ENCODE measurements at regions not wholly inside any gene's neighbourhood (a gene's known extent, or its start where the extent isn't known, plus 50 kb on each side); places are given as distances from the start of the nearest gene placed in this dataset.

GRCh38 chr16:73125850-73126524 is 78.1 kb upstream of the ZFHX3 start:
- TF ChIP-seq IRF3 (IDR thresholded peaks at IDR 0.05; ENCODE audit: low read depth, low read length) (no peak), FOSL2 (IDR thresholded peaks at IDR 0.05; ENCODE audit: borderline replicate concordance, low read depth) (peak; percentile 70; the same call in 1 of the 2 replicates), POLR2AphosphoS5 (IDR thresholded peaks at IDR 0.05; ENCODE audit: low read depth, low read length) (no peak), TCF12 (IDR thresholded peaks at IDR 0.05) (peak; percentile 37; the same call in 1 of the 2 replicates), NRF1 (IDR thresholded peaks at IDR 0.05; ENCODE audit: low read depth, low read length) (no peak), GABPA (IDR thresholded peaks at IDR 0.05; ENCODE audit: low read depth) (no peak), TAF1 (IDR thresholded peaks at IDR 0.05; ENCODE audit: borderline replicate concordance, low read depth, low read length) (no peak), CHD2 (IDR thresholded peaks at IDR 0.05; ENCODE audit: low read length, partially characterized antibody) (no peak)
- TF ChIP-seq, protein P1, sequence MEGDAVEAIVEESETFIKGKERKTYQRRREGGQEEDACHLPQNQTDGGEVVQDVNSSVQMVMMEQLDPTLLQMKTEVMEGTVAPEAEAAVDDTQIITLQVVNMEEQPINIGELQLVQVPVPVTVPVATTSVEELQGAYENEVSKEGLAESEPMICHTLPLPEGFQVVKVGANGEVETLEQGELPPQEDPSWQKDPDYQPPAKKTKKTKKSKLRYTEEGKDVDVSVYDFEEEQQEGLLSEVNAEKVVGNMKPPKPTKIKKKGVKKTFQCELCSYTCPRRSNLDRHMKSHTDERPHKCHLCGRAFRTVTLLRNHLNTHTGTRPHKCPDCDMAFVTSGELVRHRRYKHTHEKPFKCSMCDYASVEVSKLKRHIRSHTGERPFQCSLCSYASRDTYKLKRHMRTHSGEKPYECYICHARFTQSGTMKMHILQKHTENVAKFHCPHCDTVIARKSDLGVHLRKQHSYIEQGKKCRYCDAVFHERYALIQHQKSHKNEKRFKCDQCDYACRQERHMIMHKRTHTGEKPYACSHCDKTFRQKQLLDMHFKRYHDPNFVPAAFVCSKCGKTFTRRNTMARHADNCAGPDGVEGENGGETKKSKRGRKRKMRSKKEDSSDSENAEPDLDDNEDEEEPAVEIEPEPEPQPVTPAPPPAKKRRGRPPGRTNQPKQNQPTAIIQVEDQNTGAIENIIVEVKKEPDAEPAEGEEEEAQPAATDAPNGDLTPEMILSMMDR (IDR thresholded peaks at IDR 0.05): no peak
- TF ChIP-seq, protein P2, sequence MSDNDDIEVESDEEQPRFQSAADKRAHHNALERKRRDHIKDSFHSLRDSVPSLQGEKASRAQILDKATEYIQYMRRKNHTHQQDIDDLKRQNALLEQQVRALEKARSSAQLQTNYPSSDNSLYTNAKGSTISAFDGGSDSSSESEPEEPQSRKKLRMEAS (IDR thresholded peaks at IDR 0.05; ENCODE audit: low read depth): no peak
- TF ChIP-seq, protein P3, sequence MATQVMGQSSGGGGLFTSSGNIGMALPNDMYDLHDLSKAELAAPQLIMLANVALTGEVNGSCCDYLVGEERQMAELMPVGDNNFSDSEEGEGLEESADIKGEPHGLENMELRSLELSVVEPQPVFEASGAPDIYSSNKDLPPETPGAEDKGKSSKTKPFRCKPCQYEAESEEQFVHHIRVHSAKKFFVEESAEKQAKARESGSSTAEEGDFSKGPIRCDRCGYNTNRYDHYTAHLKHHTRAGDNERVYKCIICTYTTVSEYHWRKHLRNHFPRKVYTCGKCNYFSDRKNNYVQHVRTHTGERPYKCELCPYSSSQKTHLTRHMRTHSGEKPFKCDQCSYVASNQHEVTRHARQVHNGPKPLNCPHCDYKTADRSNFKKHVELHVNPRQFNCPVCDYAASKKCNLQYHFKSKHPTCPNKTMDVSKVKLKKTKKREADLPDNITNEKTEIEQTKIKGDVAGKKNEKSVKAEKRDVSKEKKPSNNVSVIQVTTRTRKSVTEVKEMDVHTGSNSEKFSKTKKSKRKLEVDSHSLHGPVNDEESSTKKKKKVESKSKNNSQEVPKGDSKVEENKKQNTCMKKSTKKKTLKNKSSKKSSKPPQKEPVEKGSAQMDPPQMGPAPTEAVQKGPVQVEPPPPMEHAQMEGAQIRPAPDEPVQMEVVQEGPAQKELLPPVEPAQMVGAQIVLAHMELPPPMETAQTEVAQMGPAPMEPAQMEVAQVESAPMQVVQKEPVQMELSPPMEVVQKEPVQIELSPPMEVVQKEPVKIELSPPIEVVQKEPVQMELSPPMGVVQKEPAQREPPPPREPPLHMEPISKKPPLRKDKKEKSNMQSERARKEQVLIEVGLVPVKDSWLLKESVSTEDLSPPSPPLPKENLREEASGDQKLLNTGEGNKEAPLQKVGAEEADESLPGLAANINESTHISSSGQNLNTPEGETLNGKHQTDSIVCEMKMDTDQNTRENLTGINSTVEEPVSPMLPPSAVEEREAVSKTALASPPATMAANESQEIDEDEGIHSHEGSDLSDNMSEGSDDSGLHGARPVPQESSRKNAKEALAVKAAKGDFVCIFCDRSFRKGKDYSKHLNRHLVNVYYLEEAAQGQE (IDR thresholded peaks at IDR 0.05; ENCODE audit: low read depth, low read length): no peak

All from SK-N-SH (cell line).